HCT116 (cell line): ENCODE measurements at regions not wholly inside any gene's neighbourhood (a gene's known extent, or its start where the extent isn't known, plus 50 kb on each side); places are given as distances from the start of the nearest gene placed in this dataset.

Experiments
- CTCF ChIP-seq, 3 experiments: fragments of 200-600 bp in 1 of 3; sonication (generic) in 1 of 3; IDR thresholded peaks in 2 of 3; conservative IDR thresholded peaks in 1 of 3; 2 replicates each; pipeline ENCODE4 v1.5.1; 2012 to 2017; ENCODE audit warnings: low read depth in 2 of 3, low read length in 2 of 3, antibody characterized with exemption in 1 of 3, borderline replicate concordance in 1 of 3, control low read depth in 1 of 3, mild to moderate bottlenecking in 1 of 3, mixed read lengths in 1 of 3, mixed run types in 1 of 3, moderate library complexity in 1 of 3; ENCODE audit not compliant: insufficient read depth in 1 of 3
- EZH2 ChIP-seq: fragments of 200-600 bp; sonication (generic); IDR thresholded peaks from 2 replicates; pipeline ENCODE4 v1.6.1; 2017; ENCODE audit warnings: antibody characterized with exemption, mixed run types
- MAX ChIP-seq: IDR thresholded peaks from 2 replicates; pipeline ENCODE4 v1.6.1; 2012
- POLR2A ChIP-seq: IDR thresholded peaks from 2 replicates; pipeline ENCODE4 v1.7.0; 2011; ENCODE audit warnings: borderline replicate concordance; ENCODE audit not compliant: insufficient read depth, insufficient read length; ENCODE audit errors: extremely low read depth
- POLR2AphosphoS5 ChIP-seq: IDR thresholded peaks from 2 replicates; pipeline ENCODE4 v1.6.1; 2011; ENCODE audit warnings: mild to moderate bottlenecking, low read depth, low read length, moderate library complexity
- RAD21 ChIP-seq: IDR thresholded peaks from 2 replicates; pipeline ENCODE4 v1.6.1; 2012; ENCODE audit warnings: low read depth, mild to moderate bottlenecking
- SIN3A ChIP-seq: IDR thresholded peaks from 2 replicates; pipeline ENCODE4 v1.6.1; 2012; ENCODE audit warnings: low read depth
- TCF7L2 ChIP-seq: IDR thresholded peaks from 2 replicates; pipeline ENCODE4 v1.7.0; 2011; ENCODE audit warnings: borderline replicate concordance, inconsistent platforms; ENCODE audit not compliant: insufficient read depth, insufficient read length; ENCODE audit errors: extremely low read depth
- YY1 ChIP-seq: IDR thresholded peaks from 2 replicates; pipeline ENCODE4 v1.6.1; 2011; ENCODE audit warnings: low read length, low read depth, moderate library complexity, mild to moderate bottlenecking; ENCODE audit not compliant: insufficient replicate concordance; ENCODE audit errors: extremely low read depth

GRCh38 chr5:51095486-51095885, 287.8 kb upstream of the ISL1 start:
- TF ChIP-seq CTCF (IDR thresholded peaks at IDR 0.05 in 2 of 3, conservative IDR thresholded peaks at IDR 0.05 in 1 of 3; ENCODE audit: borderline replicate concordance in 1 of 3, insufficient read depth in 1 of 3, low read depth in 2 of 3, low read length in 2 of 3) (no peak), RAD21 (no peak), YY1 (no peak), TCF7L2 (no peak), POLR2A (no peak), MAX (no peak), POLR2AphosphoS5 (no peak), SIN3A (no peak), EZH2 (no peak)
